GM18520 (cell line): ENCODE measurements at regions not wholly inside any gene's neighbourhood (a gene's known extent, or its start where the extent isn't known, plus 50 kb on each side); places are given as distances from the start of the nearest gene placed in this dataset.
"Not testable (repeated sequence)": the region's sequence is repeated elsewhere in the genome, so short reads cannot be mapped to it uniquely, and the experiment has no call there.

ENCODE experiments used
- ATAC-seq: cut with Tn5 transposase; IDR thresholded peaks from one replicate; pipeline ENCODE4 v1.9.1; 2021; ENCODE audit not compliant: unreplicated experiment

GRCh38 chr10:61020420-61021158, 76.6 kb upstream of the RHOBTB1 start:
- ATAC-seq = no peak

GRCh38 chr10:61018146-61018545, 74.2 kb upstream of the RHOBTB1 start:
- no peak for ATAC-seq

- ATAC-seq = no peak
Measured at GRCh38 chr10:61016630-61017029, 72.6 kb upstream of the RHOBTB1 start.

GRCh38 chr10:61016007-61016406, 72.0 kb upstream of the RHOBTB1 start:
- no peak for ATAC-seq

GRCh38 chr10:61010863-61011262, 66.9 kb upstream of the RHOBTB1 start:
- no peak for ATAC-seq

GRCh38 chr10:61003069-61003468, 59.1 kb upstream of the RHOBTB1 start:
- ATAC-seq = not testable (repeated sequence)

- ATAC-seq = no peak
Measured at GRCh38 chr10:61001731-61002122, 57.7 kb upstream of the RHOBTB1 start.

GRCh38 chr10:61000769-61001730, 57.1 kb upstream of the RHOBTB1 start:
- ATAC-seq = no peak

- no peak for ATAC-seq
Measured at GRCh38 chr10:60998932-60999331, 54.9 kb upstream of the RHOBTB1 start.

- no peak for ATAC-seq
Measured at GRCh38 chr10:60994128-60994527, 50.1 kb upstream of the RHOBTB1 start.
